Medulla oblongata (tissue), 1 donor: ENCODE measurements at regions not wholly inside any gene's neighbourhood (a gene's known extent, or its start where the extent isn't known, plus 50 kb on each side); places are given as distances from the start of the nearest gene placed in this dataset.
"Not testable (repeated sequence)": the region's sequence is repeated elsewhere in the genome, so short reads cannot be mapped to it uniquely, and the experiment has no call there.

ENCODE experiments used
- DNase-seq: peaks from one replicate; pipeline ENCODE4 v3.0.0-alpha.2; 2015; ENCODE audit errors: extremely low spot score

DNA sequence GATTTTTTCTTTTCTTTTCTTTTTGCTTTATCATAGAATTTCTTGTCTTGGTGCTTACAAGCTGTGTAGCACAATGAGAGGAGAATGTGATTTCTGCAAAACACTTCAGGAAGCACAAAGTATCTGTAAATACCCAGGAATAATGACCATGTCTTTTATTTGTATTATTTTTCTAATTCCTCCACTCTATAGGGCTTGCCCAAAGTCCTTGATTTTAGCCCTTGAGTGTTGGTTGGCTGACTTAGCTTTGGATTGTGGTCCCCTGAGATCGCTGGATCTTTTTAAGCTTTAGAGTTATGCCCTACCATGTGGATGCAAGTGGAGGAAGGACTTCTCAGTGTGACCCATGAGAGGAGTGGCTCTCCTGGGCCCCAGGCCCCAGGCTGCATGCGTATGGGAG is 52.2 kb downstream of the HOXC4 start:
- not testable (repeated sequence) for DNase-seq

GRCh38 chr12:54106252-54106651 is 52.6 kb downstream of the HOXC4 start:
- DNase-seq: peak; percentile 29

GRCh38 chr12:54106803-54107579 is 53.4 kb downstream of the HOXC4 start:
- DNase-seq: not testable (repeated sequence)

GRCh38 chr12:54112336-54112735 is 58.7 kb downstream of the HOXC4 start:
- peak; percentile 58 for DNase-seq

GRCh38 chr12:54116055-54116454 is 62.4 kb downstream of the HOXC4 start:
- DNase-seq: peak; percentile 51

- DNase-seq: not testable (repeated sequence)
Observed at GRCh38 chr12:54117392-54117791, 63.8 kb downstream of the HOXC4 start.

- DNase-seq: not testable (repeated sequence)
Observed at GRCh38 chr12:54119082-54119481, 65.4 kb downstream of the HOXC4 start.

DNA sequence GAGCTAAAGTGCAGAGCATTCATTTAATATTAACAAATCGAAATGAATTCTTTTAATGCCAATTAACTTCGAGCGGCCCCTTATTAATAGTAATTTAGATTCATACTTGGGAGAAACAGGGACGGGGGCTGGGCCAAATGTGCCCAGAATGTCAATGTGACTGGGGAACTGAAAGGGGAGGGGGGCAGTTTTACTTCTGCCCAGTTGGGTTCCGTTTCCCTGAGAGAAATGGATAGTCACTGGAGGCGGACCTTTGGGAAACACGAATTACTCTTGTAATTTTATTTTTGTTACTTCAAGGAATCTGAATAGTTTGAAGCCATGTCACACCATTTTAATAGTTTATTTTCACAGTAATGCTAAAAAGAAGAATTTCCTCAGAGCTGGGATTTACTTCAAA is 64.8 kb downstream of the SMUG1 start:
- peak; percentile 74 for DNase-seq

GRCh38 chr12:54125708-54126028 is 63.1 kb downstream of the SMUG1 start:
- DNase-seq: not testable (repeated sequence)

DNA sequence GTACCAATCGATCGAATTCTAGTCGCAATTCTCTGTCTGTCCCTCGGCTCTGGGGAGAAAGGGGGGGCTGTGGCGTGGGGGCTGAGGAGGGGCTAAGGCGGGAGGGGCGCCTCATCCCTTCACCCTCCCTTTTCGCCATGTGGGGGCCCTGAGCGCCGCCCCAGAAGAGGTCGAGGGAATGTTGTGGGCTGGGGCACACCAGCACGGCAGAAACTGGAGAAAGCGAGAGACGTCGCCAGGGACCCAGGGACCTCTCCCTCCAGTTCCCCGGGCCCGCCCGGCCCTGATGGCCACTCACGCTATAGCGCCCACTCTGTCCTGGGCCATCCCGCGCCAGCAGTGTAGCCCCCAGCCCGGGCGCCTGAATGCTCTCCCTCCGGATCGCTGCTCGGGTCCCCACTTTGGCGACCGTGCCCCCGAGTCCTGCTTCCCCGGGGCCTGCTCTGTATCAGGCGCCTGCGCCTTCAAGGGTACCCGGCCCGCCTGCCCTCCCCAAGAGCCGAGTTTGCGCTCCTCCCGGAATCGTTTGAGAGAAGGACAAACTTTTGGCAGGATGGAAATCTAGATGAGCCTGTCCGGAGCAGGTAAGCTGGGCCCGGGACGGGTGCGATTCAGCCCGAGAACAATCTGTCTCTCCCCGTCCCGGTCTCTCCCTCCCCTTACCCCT is 62.6 kb downstream of the SMUG1 start:
- peak; percentile 85 for DNase-seq

- DNase-seq: peak; percentile 88
Observed at GRCh38 chr12:54126696-54127537, 61.9 kb downstream of the SMUG1 start.

DNA sequence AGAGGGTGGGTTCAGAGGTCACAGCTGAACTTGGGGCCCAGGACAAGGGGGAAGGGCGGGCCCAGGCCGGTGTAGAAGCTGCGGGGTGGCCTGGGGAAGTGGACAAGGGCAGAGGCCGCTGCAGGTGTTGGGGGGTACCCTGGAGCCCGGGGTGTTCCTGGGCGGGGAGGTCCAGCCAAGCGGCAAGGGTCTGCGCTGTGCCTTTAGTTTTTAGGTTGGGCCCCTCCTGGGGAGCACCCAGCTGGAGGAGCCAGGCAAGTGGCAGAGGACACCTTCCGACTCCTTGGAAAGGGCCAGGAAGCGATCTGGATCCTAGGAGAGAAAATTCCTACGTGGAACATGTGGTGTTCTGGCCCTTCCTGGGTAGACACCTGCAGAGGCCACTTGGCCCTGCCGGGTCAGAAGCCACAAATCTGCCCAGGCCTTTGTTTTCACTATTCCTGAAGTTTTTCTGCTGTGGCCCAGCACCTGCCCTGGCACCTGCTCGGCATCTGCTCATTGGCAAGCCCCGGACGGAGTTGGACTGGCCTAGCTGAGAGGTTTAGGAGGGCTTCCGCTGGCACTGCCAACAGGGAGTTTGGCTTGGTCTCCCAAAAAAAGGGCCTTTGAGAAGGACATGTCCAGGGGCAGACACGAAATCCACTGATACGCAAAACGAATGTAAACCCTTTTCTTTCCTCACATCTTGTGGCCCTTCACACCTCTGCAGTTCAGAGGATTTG is 61.1 kb downstream of the SMUG1 start:
- no peak for DNase-seq

DNA sequence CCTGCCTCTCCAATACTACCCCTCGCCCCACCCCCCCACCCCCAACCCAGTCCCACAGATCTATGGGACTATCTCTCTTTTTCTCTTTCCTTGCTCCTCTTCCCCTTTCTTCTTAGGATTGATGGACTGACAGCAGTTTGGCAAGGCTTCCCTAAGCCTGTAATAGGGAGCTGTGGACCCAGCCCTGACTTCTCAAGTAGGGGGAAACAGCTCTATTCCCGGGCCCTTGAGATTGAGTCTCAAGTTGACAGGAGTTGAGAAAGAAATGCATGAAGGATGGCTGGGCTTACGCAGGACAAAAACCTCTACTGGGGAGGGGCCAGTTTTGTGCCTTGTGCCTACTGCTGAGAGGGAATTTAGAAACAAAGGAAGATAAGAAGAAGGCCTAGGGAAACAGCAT is 60.4 kb downstream of the SMUG1 start:
- no peak for DNase-seq

DNA sequence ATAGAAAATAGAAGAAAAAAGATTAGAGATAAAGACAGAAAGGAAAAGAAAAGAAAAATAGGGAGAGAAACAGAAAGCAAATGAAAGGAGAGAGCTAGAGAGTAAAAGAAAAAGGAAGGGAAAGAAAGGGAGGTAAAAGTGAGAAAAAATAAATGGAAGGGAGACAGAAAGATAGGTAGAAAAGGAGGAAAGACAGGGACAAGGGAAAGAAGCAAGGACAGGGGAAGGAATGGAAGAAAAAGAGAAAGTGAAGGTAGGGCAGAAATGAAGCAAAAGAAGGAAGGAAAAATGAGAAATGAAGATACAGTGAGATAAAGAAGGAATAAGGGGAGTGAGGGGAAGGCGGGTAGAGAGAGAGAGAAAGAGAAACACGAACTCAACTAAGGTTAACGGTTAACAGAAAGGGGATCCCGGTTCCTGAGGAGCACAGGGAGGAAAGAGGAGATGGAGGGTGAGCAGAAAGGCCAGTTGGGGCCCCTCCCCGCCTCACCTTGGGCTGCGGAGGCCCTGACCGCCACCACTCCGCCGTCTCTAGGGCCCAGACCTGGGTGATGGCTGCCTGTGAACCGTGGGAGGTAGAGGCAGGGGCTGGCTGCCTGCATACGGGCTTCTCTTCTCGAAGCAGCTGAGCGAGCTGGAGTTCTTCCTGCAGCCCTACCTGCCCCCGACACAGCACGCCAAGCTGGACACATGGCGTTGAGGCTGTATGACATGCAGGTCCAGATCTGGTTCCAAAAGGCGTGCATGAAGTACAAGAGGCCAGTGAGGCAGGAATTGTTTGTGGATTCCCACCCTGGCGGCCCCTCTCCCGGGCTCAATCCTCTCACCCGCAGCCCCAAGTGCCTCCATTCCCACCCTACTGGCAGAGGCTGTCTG is 59.5 kb downstream of the SMUG1 start:
- DNase-seq: no peak
